Hindlimb muscle (tissue), 1 donor: ENCODE measurements at regions not wholly inside any gene's neighbourhood (a gene's known extent, or its start where the extent isn't known, plus 50 kb on each side); places are given as distances from the start of the nearest gene placed in this dataset.
"Not testable (repeated sequence)": the region's sequence is repeated elsewhere in the genome, so short reads cannot be mapped to it uniquely, and the experiment has no call there.

Experiments
- DNase-seq: peaks from one replicate; pipeline ENCODE4 v3.0.0-alpha.2; 2013

- no peak for DNase-seq
These were observed 131.0 kb upstream of the FNDC3A start for GRCh38 chr13:48844676-48845075.

GRCh38 chr13:48849515-48849914, 126.2 kb upstream of the FNDC3A start:
- no peak for DNase-seq

GRCh38 chr13:48851707-48852106, 124.0 kb upstream of the FNDC3A start:
- DNase-seq = no peak

GRCh38 chr13:48852911-48853727, 122.6 kb upstream of the FNDC3A start:
- no peak for DNase-seq

- no peak for DNase-seq
These were observed 122.0 kb upstream of the FNDC3A start for GRCh38 chr13:48853728-48854102.

GRCh38 chr13:48857576-48857975, 118.1 kb upstream of the FNDC3A start:
- DNase-seq = no peak

- no peak for DNase-seq
These were observed 117.4 kb upstream of the FNDC3A start for GRCh38 chr13:48858122-48858902.

- DNase-seq = no peak
These were observed 116.2 kb upstream of the FNDC3A start for GRCh38 chr13:48859272-48860105.

GRCh38 chr13:48860364-48860763, 115.3 kb upstream of the FNDC3A start:
- DNase-seq = no peak

GRCh38 chr13:48862572-48862971, 113.1 kb upstream of the FNDC3A start:
- DNase-seq = peak; percentile 17

GRCh38 chr13:48864100-48864499, 111.6 kb upstream of the FNDC3A start:
- DNase-seq = no peak

- no peak for DNase-seq
These were observed 109.5 kb upstream of the FNDC3A start for GRCh38 chr13:48866249-48866648.

- no peak for DNase-seq
These were observed 102.6 kb upstream of the FNDC3A start for GRCh38 chr13:48873081-48873480.

GRCh38 chr13:48873587-48873986, 102.1 kb upstream of the FNDC3A start:
- no peak for DNase-seq

GRCh38 chr13:48874165-48874564, 101.5 kb upstream of the FNDC3A start:
- no peak for DNase-seq

GRCh38 chr13:48875047-48875446, 100.7 kb upstream of the FNDC3A start:
- no peak for DNase-seq

GRCh38 chr13:48876289-48876688, 99.4 kb upstream of the FNDC3A start:
- DNase-seq = no peak

- no peak for DNase-seq
These were observed 96.3 kb upstream of the FNDC3A start for GRCh38 chr13:48879432-48879831.

- DNase-seq = no peak
These were observed 95.9 kb upstream of the FNDC3A start for GRCh38 chr13:48879854-48880253.

GRCh38 chr13:48883786-48884185, 91.9 kb upstream of the FNDC3A start:
- DNase-seq = not testable (repeated sequence)

GRCh38 chr13:48885027-48885395, 90.7 kb upstream of the FNDC3A start:
- no peak for DNase-seq

GRCh38 chr13:48888613-48889012, 87.1 kb upstream of the FNDC3A start:
- DNase-seq = no peak

GRCh38 chr13:48890391-48890790, 85.3 kb upstream of the FNDC3A start:
- DNase-seq = no peak
